Liver (tissue), 3 donors: ENCODE measurements at regions not wholly inside any gene's neighbourhood (a gene's known extent, or its start where the extent isn't known, plus 50 kb on each side); places are given as distances from the start of the nearest gene placed in this dataset.

Experiments
- EGR1 ChIP-seq, 2 donors: IDR thresholded peaks; 2 replicates each; pipeline ENCODE4 v1.6.1; 2016 to 2018; ENCODE audit warnings: antibody characterized with exemption in 2 of 2, low read depth in 2 of 2
- MAX ChIP-seq: IDR thresholded peaks from 2 replicates; pipeline ENCODE4 v1.6.1; 2016; ENCODE audit warnings: antibody characterized with exemption
- RAD21 ChIP-seq, 2 donors: IDR thresholded peaks; 2 replicates each; pipeline ENCODE4 v1.6.1; 2016; ENCODE audit warnings: antibody characterized with exemption in 2 of 2, mild to moderate bottlenecking in 2 of 2
- SP1 ChIP-seq: IDR thresholded peaks from 2 replicates; pipeline ENCODE4 v1.6.1; 2018; ENCODE audit warnings: antibody characterized with exemption, mild to moderate bottlenecking
- TAF1 ChIP-seq: conservative IDR thresholded peaks from 2 replicates; pipeline ENCODE4 v1.6.1; 2016; ENCODE audit warnings: antibody characterized with exemption, mild to moderate bottlenecking
- TF ChIP-seq, protein P1 (sequence below): fragments of 150-350 bp; IDR thresholded peaks from 2 replicates; pipeline ENCODE4 v1.5.1; 2017; ENCODE audit warnings: improper control_type of control experiment, low read depth, low read length; ENCODE audit not compliant: missing input control
- TF ChIP-seq, protein P2 (sequence below): IDR thresholded peaks from 2 replicates; pipeline ENCODE4 v1.6.1; 2016; ENCODE audit warnings: antibody characterized with exemption
- donor health status: healthy.
- donor health status: healthy.

- TF ChIP-seq, protein P1, sequence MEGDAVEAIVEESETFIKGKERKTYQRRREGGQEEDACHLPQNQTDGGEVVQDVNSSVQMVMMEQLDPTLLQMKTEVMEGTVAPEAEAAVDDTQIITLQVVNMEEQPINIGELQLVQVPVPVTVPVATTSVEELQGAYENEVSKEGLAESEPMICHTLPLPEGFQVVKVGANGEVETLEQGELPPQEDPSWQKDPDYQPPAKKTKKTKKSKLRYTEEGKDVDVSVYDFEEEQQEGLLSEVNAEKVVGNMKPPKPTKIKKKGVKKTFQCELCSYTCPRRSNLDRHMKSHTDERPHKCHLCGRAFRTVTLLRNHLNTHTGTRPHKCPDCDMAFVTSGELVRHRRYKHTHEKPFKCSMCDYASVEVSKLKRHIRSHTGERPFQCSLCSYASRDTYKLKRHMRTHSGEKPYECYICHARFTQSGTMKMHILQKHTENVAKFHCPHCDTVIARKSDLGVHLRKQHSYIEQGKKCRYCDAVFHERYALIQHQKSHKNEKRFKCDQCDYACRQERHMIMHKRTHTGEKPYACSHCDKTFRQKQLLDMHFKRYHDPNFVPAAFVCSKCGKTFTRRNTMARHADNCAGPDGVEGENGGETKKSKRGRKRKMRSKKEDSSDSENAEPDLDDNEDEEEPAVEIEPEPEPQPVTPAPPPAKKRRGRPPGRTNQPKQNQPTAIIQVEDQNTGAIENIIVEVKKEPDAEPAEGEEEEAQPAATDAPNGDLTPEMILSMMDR, result no peak
- TF ChIP-seq TAF1 (no peak), EGR1 (IDR thresholded peaks at IDR 0.05; ENCODE audit: low read depth in 2 of 2) (no peak), MAX (no peak), RAD21 (IDR thresholded peaks at IDR 0.05) (no peak), SP1 (no peak)
- TF ChIP-seq, protein P2, sequence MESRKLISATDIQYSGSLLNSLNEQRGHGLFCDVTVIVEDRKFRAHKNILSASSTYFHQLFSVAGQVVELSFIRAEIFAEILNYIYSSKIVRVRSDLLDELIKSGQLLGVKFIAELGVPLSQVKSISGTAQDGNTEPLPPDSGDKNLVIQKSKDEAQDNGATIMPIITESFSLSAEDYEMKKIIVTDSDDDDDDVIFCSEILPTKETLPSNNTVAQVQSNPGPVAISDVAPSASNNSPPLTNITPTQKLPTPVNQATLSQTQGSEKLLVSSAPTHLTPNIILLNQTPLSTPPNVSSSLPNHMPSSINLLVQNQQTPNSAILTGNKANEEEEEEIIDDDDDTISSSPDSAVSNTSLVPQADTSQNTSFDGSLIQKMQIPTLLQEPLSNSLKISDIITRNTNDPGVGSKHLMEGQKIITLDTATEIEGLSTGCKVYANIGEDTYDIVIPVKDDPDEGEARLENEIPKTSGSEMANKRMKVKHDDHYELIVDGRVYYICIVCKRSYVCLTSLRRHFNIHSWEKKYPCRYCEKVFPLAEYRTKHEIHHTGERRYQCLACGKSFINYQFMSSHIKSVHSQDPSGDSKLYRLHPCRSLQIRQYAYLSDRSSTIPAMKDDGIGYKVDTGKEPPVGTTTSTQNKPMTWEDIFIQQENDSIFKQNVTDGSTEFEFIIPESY, result no peak
Measured at GRCh38 chr22:45067731-45068130, 57.9 kb upstream of the PHF21B start.
